ENCODE measurements at regions not wholly inside any gene's neighbourhood (a gene's known extent, or its start where the extent isn't known, plus 50 kb on each side); places are given as distances from the start of the nearest gene placed in this dataset.

DNA sequence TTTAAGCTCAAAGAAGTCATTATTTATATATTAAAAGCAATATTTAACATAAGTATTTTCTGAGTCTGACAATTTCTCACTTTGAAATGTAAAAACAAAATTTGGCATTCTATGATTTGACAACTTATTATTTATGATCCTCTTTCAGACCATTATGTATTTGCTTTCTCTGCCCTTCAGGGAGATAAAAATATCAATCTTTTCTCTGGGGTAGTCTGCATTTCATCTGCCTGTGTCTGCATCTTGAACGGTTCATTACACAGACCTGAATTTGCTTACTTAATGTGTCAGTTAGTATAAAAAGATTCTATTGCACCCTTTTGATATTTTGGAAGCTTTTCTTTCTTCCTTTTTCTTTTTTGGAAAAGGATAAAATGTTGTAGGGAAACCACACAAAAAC is 354.0 kb upstream of the RGS17 start:
- Histone ChIP-seq H2AK9ac (replicated peaks; ENCODE audit: low read depth, low read length, poor library complexity) (no peak overlapping the region), H2AFZ (replicated peaks; ENCODE audit: low read length, poor library complexity) (no peak overlapping the region), H3K27ac (ENCODE audit: insufficient read depth, low read length) (no peak overlapping the region), H4K5ac (ENCODE audit: low read depth, low read length) (no peak overlapping the region), H3K36me3 (ENCODE audit: control insufficient read depth, insufficient read depth, low read length) (no peaks in the 10 kb centered on the region), H3K4me2 (ENCODE audit: low read depth, low read length) (no peak overlapping the region), H3K79me1 (ENCODE audit: low read depth in 1 of 2, low read length in 2 of 2) (no peaks in the 10 kb centered on the region), H4K20me1 (ENCODE audit: insufficient read depth, low read length) (no peaks in the 10 kb centered on the region), H2BK15ac (ENCODE audit: low read depth, low read length) (no peak overlapping the region), H2BK20ac (ENCODE audit: low read depth, low read length) (no peak overlapping the region), H4K91ac (ENCODE audit: insufficient read depth, low read depth, low read length) (no peak overlapping the region), H2BK5ac (ENCODE audit: low read depth, low read length, poor library complexity, severe bottlenecking) (no peak overlapping the region), H3K4me1 (ENCODE audit: control insufficient read depth, insufficient read depth, low read length) (no peaks in the 10 kb centered on the region), H3K56ac (ENCODE audit: extremely low read depth, insufficient read depth, low read length) (no peak overlapping the region), H3K4me3 (ENCODE audit: insufficient read depth, low read depth, low read length) (no peak overlapping the region), H4K8ac (ENCODE audit: low read depth in 2 of 2, low read length in 2 of 2) (no peak overlapping the region), H3K14ac (replicated peaks; ENCODE audit: low read depth, low read length) (no peak overlapping the region), H3K9me3 (ENCODE audit: control insufficient read depth, insufficient read depth, low read length) (peaks cover 3% of the 10 kb centered on the region), H3K27me3 (ENCODE audit: control insufficient read depth, insufficient read depth, low read length) (no peaks in the 10 kb centered on the region), H3K9ac (ENCODE audit: low read depth, low read length) (no peak overlapping the region), H3K18ac (ENCODE audit: low read depth, low read length) (no peak overlapping the region), H2AK5ac (ENCODE audit: low read depth, low read length) (no peak overlapping the region), H3K4ac (ENCODE audit: low read depth, low read length) (no peak overlapping the region), H2BK120ac (ENCODE audit: low read depth, low read length) (no peak overlapping the region), H3K23ac (ENCODE audit: low read depth, low read length) (no peak overlapping the region), H3K9me1 (ENCODE audit: insufficient read depth, low read length) (no peaks in the 10 kb centered on the region)
- in situ Hi-C loops (cut with MboI; ENCODE audit: low sequenced_read_pairs) (no loop called here), dilution Hi-C loops (cut with HindIII; ENCODE audit: low sequenced_read_pairs, unreplicated experiment) (no loop called here), intact Hi-C loops (cut with micrococcal nuclease) (no loop called here)
- no CpG with 5 or more reads among the region's 1 CpG for WGBS, 2 experiments (ENCODE audit: extremely low coverage in 2 of 2, insufficient read length in 1 of 2)
- no peak for ATAC-seq (ENCODE audit: low read depth)
- no peak for DNase-seq
- POLR2A ChIA-PET (ENCODE audit: unreplicated experiment), result no interaction called here
- no TSS peak for BruUV-seq (replicated peaks)
- CTCF ChIA-PET, result no interaction called here
- no peak for TF ChIP-seq BHLHE40 (IDR thresholded peaks at IDR 0.05; ENCODE audit: low read depth, low read length)
- no peak for TF ChIP-seq FOS (IDR thresholded peaks at IDR 0.05; ENCODE audit: low read depth, low read length)
- TF ChIP-seq RCOR1 (IDR thresholded peaks at IDR 0.05; ENCODE audit: insufficient replicate concordance, low read length), result no peak
- TF ChIP-seq POLR2A (IDR thresholded peaks at IDR 0.05; ENCODE audit: low read depth, low read length), result no peak
- TF ChIP-seq CEBPB (IDR thresholded peaks at IDR 0.05; ENCODE audit: low read depth, low read length), result no peak
